ENCODE measurements at regions not wholly inside any gene's neighbourhood (a gene's known extent, or its start where the extent isn't known, plus 50 kb on each side); places are given as distances from the start of the nearest gene placed in this dataset.
"Not testable (repeated sequence)": the region's sequence is repeated elsewhere in the genome, so short reads cannot be mapped to it uniquely, and the experiment has no call there.

- peaks cover 3% of the 10 kb centered on the region for H3K4me1 ChIP-seq (ENCODE audit: control insufficient read depth, insufficient read depth, low read length)
These were observed 202.5 kb upstream of the CBLB start for GRCh38 chr3:106071306-106071705.

GRCh38 chr3:106072596-106072995, 203.8 kb upstream of the CBLB start:
- DNase-seq; H3K4me1 ChIP-seq (ENCODE audit: control insufficient read depth, insufficient read depth, low read length); H3K4me3 ChIP-seq (ENCODE audit: low read length); H3K27me3 ChIP-seq (ENCODE audit: control insufficient read depth, insufficient read depth); H3K27ac ChIP-seq (ENCODE audit: low read length); intact Hi-C loops (cut with DNase I); H3K9me3 ChIP-seq (ENCODE audit: control insufficient read depth, low read length); ATAC-seq: not testable (repeated sequence)
- 96% methylated on average over 3 of the region's 5 CpGs for WGBS

More at GRCh38 chr3:106071306-106071705, 202.5 kb upstream of the CBLB start:
- intact Hi-C loops (cut with DNase I): no loop called here
- H3K4me3 ChIP-seq (ENCODE audit: low read length): no peak overlapping the region
- no peak overlapping the region for H3K27ac ChIP-seq (ENCODE audit: low read length)
- 90% methylated on average over 4 of the region's 4 CpGs for WGBS
- no peaks in the 10 kb centered on the region for H3K9me3 ChIP-seq (ENCODE audit: control insufficient read depth, low read length)
- no peaks in the 10 kb centered on the region for H3K27me3 ChIP-seq (ENCODE audit: control insufficient read depth, insufficient read depth)
- DNase-seq: no peak
- no peak for ATAC-seq

- intact Hi-C loops (cut with DNase I); H3K4me3 ChIP-seq (ENCODE audit: low read length); ATAC-seq; H3K27ac ChIP-seq (ENCODE audit: low read length); H3K9me3 ChIP-seq (ENCODE audit: control insufficient read depth, low read length); H3K4me1 ChIP-seq (ENCODE audit: control insufficient read depth, insufficient read depth, low read length); H3K27me3 ChIP-seq (ENCODE audit: control insufficient read depth, insufficient read depth): not testable (repeated sequence)
- WGBS: 96% methylated on average over 18 of the region's 31 CpGs
- DNase-seq: peak in 1 of 3 donors; percentile 56
These were observed 205.0 kb upstream of the CBLB start for GRCh38 chr3:106073806-106074205.

- 96% methylated on average over 2 of the region's 5 CpGs for WGBS
- H3K4me3 ChIP-seq (ENCODE audit: low read length); H3K9me3 ChIP-seq (ENCODE audit: control insufficient read depth, low read length); ATAC-seq; DNase-seq; intact Hi-C loops (cut with DNase I); H3K27me3 ChIP-seq (ENCODE audit: control insufficient read depth, insufficient read depth); H3K27ac ChIP-seq (ENCODE audit: low read length); H3K4me1 ChIP-seq (ENCODE audit: control insufficient read depth, insufficient read depth, low read length): not testable (repeated sequence)
These were observed 206.9 kb upstream of the CBLB start for GRCh38 chr3:106075731-106076130.

- Histone ChIP-seq H3K27me3 (ENCODE audit: control insufficient read depth, insufficient read depth) (no peaks in the 10 kb centered on the region), H3K4me3 (ENCODE audit: low read length) (no peak overlapping the region), H3K27ac (ENCODE audit: low read length) (no peak overlapping the region), H3K4me1 (ENCODE audit: control insufficient read depth, insufficient read depth, low read length) (no peaks in the 10 kb centered on the region), H3K9me3 (ENCODE audit: control insufficient read depth, low read length) (no peaks in the 10 kb centered on the region)
- no peak for ATAC-seq
- intact Hi-C loops (cut with DNase I): no loop called here
- no peak for DNase-seq
These were observed 209.8 kb upstream of the CBLB start for GRCh38 chr3:106078635-106079034.

GRCh38 chr3:106082616-106083015, 213.8 kb upstream of the CBLB start:
- Histone ChIP-seq H3K4me3 (ENCODE audit: low read length) (no peak overlapping the region), H3K9me3 (ENCODE audit: control insufficient read depth, low read length) (no peaks in the 10 kb centered on the region), H3K27ac (ENCODE audit: low read length) (no peak overlapping the region), H3K27me3 (ENCODE audit: control insufficient read depth, insufficient read depth) (no peaks in the 10 kb centered on the region), H3K4me1 (ENCODE audit: control insufficient read depth, insufficient read depth, low read length) (no peaks in the 10 kb centered on the region)
- ATAC-seq (no peak), DNase-seq (no peak)
- intact Hi-C loops (cut with DNase I): no loop called here
- 52% methylated on average over 1 of the region's 1 CpG for WGBS

GRCh38 chr3:106083207-106083606, 214.4 kb upstream of the CBLB start:
- Histone ChIP-seq H3K4me1 (ENCODE audit: control insufficient read depth, insufficient read depth, low read length) (no peaks in the 10 kb centered on the region), H3K27me3 (ENCODE audit: control insufficient read depth, insufficient read depth) (no peaks in the 10 kb centered on the region), H3K27ac (ENCODE audit: low read length) (no peak overlapping the region), H3K4me3 (ENCODE audit: low read length) (no peak overlapping the region), H3K9me3 (ENCODE audit: control insufficient read depth, low read length) (no peaks in the 10 kb centered on the region)
- WGBS: 71% methylated on average over 1 of the region's 1 CpG
- intact Hi-C loops (cut with DNase I): no loop called here
- DNase-seq (no peak), ATAC-seq (no peak)

- DNase-seq: no peak
- H3K4me1 ChIP-seq (ENCODE audit: control insufficient read depth, insufficient read depth, low read length): no peaks in the 10 kb centered on the region
- no peaks in the 10 kb centered on the region for H3K27me3 ChIP-seq (ENCODE audit: control insufficient read depth, insufficient read depth)
- intact Hi-C loops (cut with DNase I): no loop called here
- H3K9me3 ChIP-seq (ENCODE audit: control insufficient read depth, low read length): no peaks in the 10 kb centered on the region
- no peak overlapping the region for H3K27ac ChIP-seq (ENCODE audit: low read length)
- H3K4me3 ChIP-seq (ENCODE audit: low read length): no peak overlapping the region
- ATAC-seq: no peak
- WGBS: 96% methylated on average over 1 of the region's 1 CpG
These were observed 215.0 kb upstream of the CBLB start for GRCh38 chr3:106083854-106084253.

- H3K27me3 ChIP-seq (ENCODE audit: control insufficient read depth, insufficient read depth): no peaks in the 10 kb centered on the region
- H3K4me3 ChIP-seq (ENCODE audit: low read length): no peak overlapping the region
- no peaks in the 10 kb centered on the region for H3K9me3 ChIP-seq (ENCODE audit: control insufficient read depth, low read length)
- ATAC-seq: no peak
- WGBS: 69% methylated on average over 1 of the region's 1 CpG
- intact Hi-C loops (cut with DNase I): no loop called here
- H3K4me1 ChIP-seq (ENCODE audit: control insufficient read depth, insufficient read depth, low read length): no peaks in the 10 kb centered on the region
- DNase-seq: no peak
- H3K27ac ChIP-seq (ENCODE audit: low read length): no peak overlapping the region
These were observed 217.2 kb upstream of the CBLB start for GRCh38 chr3:106086038-106086437.

- H3K9me3 ChIP-seq (ENCODE audit: control insufficient read depth, low read length): no peaks in the 10 kb centered on the region
- WGBS: 90% methylated on average over 4 of the region's 4 CpGs
- H3K27me3 ChIP-seq (ENCODE audit: control insufficient read depth, insufficient read depth): no peaks in the 10 kb centered on the region
- DNase-seq (no peak), ATAC-seq (no peak)
- no peaks in the 10 kb centered on the region for H3K4me1 ChIP-seq (ENCODE audit: control insufficient read depth, insufficient read depth, low read length)
- H3K27ac ChIP-seq (ENCODE audit: low read length): no peak overlapping the region
- intact Hi-C loops (cut with DNase I): no loop called here
- no peak overlapping the region for H3K4me3 ChIP-seq (ENCODE audit: low read length)
These were observed 217.8 kb upstream of the CBLB start for GRCh38 chr3:106086636-106087035.

- Histone ChIP-seq H3K9me3 (ENCODE audit: control insufficient read depth, low read length) (no peaks in the 10 kb centered on the region), H3K27ac (ENCODE audit: low read length) (no peak overlapping the region), H3K4me1 (ENCODE audit: control insufficient read depth, insufficient read depth, low read length) (no peaks in the 10 kb centered on the region), H3K27me3 (ENCODE audit: control insufficient read depth, insufficient read depth) (no peaks in the 10 kb centered on the region), H3K4me3 (ENCODE audit: low read length) (no peak overlapping the region)
- no peak for DNase-seq
- 74% methylated on average over 1 of the region's 1 CpG for WGBS
- intact Hi-C loops (cut with DNase I): no loop called here
- ATAC-seq: no peak
These were observed 219.5 kb upstream of the CBLB start for GRCh38 chr3:106088304-106088703.

- H3K4me1 ChIP-seq (ENCODE audit: control insufficient read depth, insufficient read depth, low read length): no peaks in the 10 kb centered on the region
- intact Hi-C loops (cut with DNase I): no loop called here
- ATAC-seq: no peak
These were observed 220.1 kb upstream of the CBLB start for GRCh38 chr3:106088899-106089298.

More at GRCh38 chr3:106088899-106089298, 220.1 kb upstream of the CBLB start:
- no peak for DNase-seq
- Histone ChIP-seq H3K27me3 (ENCODE audit: control insufficient read depth, insufficient read depth) (no peaks in the 10 kb centered on the region), H3K9me3 (ENCODE audit: control insufficient read depth, low read length) (no peaks in the 10 kb centered on the region), H3K4me3 (ENCODE audit: low read length) (no peak overlapping the region), H3K27ac (ENCODE audit: low read length) (no peak overlapping the region)
- WGBS: 95% methylated on average over 3 of the region's 3 CpGs

Measured in right cardiac atrium (tissue), 5 donors.